GM23338 (cell line): ENCODE measurements at regions not wholly inside any gene's neighbourhood (a gene's known extent, or its start where the extent isn't known, plus 50 kb on each side); places are given as distances from the start of the nearest gene placed in this dataset.

ENCODE experiments used
- ATAC-seq: fragments of 200-7000 bp; cut with Tn5 transposase; 3 replicates; pipeline ENCODE4 v1.9.1; 2020
- DNase-seq: peaks from one replicate; pipeline ENCODE4 v3.0.0-alpha.2; 2015; ENCODE audit warnings: low spot score
- H2AFZ ChIP-seq: fragments of 200-600 bp; sonication (generic); 2 replicates; pipeline ENCODE4 v1.8.0; 2016; ENCODE audit warnings: antibody characterized with exemption, mild to moderate bottlenecking, moderate library complexity
- H3F3A ChIP-seq: fragments of 200-600 bp; sonication (generic); replicated peaks from 2 replicates; pipeline ENCODE4 v1.8.0; 2017; ENCODE audit warnings: antibody characterized with exemption, mixed run types, low read depth
- H3K27ac ChIP-seq: fragments of 200-600 bp; sonication (generic); 2 replicates; pipeline ENCODE4 v1.6.1; 2016; ENCODE audit warnings: low read depth
- H3K27me3 ChIP-seq: fragments of 200-600 bp; sonication (generic); 2 replicates; pipeline ENCODE4 v1.8.0; 2016; ENCODE audit warnings: mild to moderate bottlenecking, mixed run types, moderate library complexity; ENCODE audit not compliant: insufficient read depth
- H3K36me3 ChIP-seq: fragments of 200-600 bp; sonication (generic); 2 replicates; pipeline ENCODE4 v1.8.0; 2016; ENCODE audit warnings: mild to moderate bottlenecking; ENCODE audit not compliant: insufficient read depth
- H3K4me1 ChIP-seq: fragments of 200-600 bp; sonication (generic); 2 replicates; pipeline ENCODE4 v1.8.0; 2016; ENCODE audit warnings: mild to moderate bottlenecking, moderate library complexity; ENCODE audit not compliant: insufficient read depth
- H3K4me2 ChIP-seq: fragments of 200-600 bp; sonication (generic); 2 replicates; pipeline ENCODE4 v1.7.1; 2017; ENCODE audit warnings: mixed run types
- H3K4me3 ChIP-seq: fragments of 200-600 bp; sonication (generic); 2 replicates; pipeline ENCODE4 v1.6.1; 2016; ENCODE audit warnings: mixed run types
- H3K79me2 ChIP-seq: fragments of 200-600 bp; sonication (generic); replicated peaks from 2 replicates; pipeline ENCODE4 v1.8.0; 2017; ENCODE audit warnings: mild to moderate bottlenecking; ENCODE audit not compliant: insufficient read depth
- H3K9me2 ChIP-seq: fragments of 200-600 bp; sonication (generic); 2 replicates; pipeline ENCODE4 v1.8.0; 2017; ENCODE audit not compliant: insufficient read depth
- H4K20me1 ChIP-seq: fragments of 200-600 bp; sonication (generic); replicated peaks from 2 replicates; pipeline ENCODE4 v1.8.0; 2017; ENCODE audit warnings: mild to moderate bottlenecking; ENCODE audit not compliant: insufficient read depth
- H3K27ac Mint-ChIP-seq: 2 replicates; pipeline ENCODE4 v1.8.0; 2020; ENCODE audit warnings: inconsistent platforms, mild to moderate bottlenecking, moderate library complexity, mixed read lengths
- H3K27me3 Mint-ChIP-seq: 3 replicates; pipeline ENCODE4 v1.8.0; 2022; ENCODE audit warnings: low read depth, mild to moderate bottlenecking, moderate library complexity, mixed read lengths, inconsistent platforms; ENCODE audit not compliant: insufficient read depth, poor library complexity
- H3K36me3 Mint-ChIP-seq: 3 replicates; pipeline ENCODE4 v1.8.0; 2021; ENCODE audit warnings: low read depth, mild to moderate bottlenecking, inconsistent platforms, moderate library complexity, mixed read lengths
- H3K4me1 Mint-ChIP-seq: 3 replicates; pipeline ENCODE4 v1.8.0; 2020; ENCODE audit warnings: mild to moderate bottlenecking, inconsistent platforms, mixed read lengths
- H3K4me3 Mint-ChIP-seq: 3 replicates; pipeline ENCODE4 v1.8.0; 2021; ENCODE audit warnings: moderate library complexity, mild to moderate bottlenecking, inconsistent platforms, mixed read lengths
- H3K9me3 Mint-ChIP-seq: 3 replicates; pipeline ENCODE4 v1.8.0; 2020; ENCODE audit warnings: moderate library complexity, mild to moderate bottlenecking, inconsistent platforms, mixed read lengths
- CREB1 ChIP-seq: fragments of 250-450 bp; sonication (Bioruptor Pico); IDR thresholded peaks from 2 replicates; pipeline ENCODE4 v1.5.0; 2020; ENCODE audit warnings: low read depth, mild to moderate bottlenecking, moderate library complexity
- EZH2 ChIP-seq: fragments of 200-600 bp; sonication (generic); IDR thresholded peaks from one replicate; pipeline ENCODE4 v1.8.0; 2017; ENCODE audit warnings: antibody characterized with exemption, mild to moderate bottlenecking, low read depth; ENCODE audit not compliant: unreplicated experiment
- NANOG ChIP-seq: IDR thresholded peaks from 2 replicates; pipeline ENCODE4 v1.6.1; 2016; ENCODE audit warnings: antibody characterized with exemption, borderline replicate concordance
- POLR2AphosphoS5 ChIP-seq: IDR thresholded peaks from 2 replicates; pipeline ENCODE4 v1.6.1; 2016; ENCODE audit warnings: antibody characterized with exemption, low read depth
- STAT1 ChIP-seq: IDR thresholded peaks from one replicate; pipeline ENCODE4 v1.6.1; 2016; ENCODE audit warnings: antibody characterized with exemption; ENCODE audit not compliant: unreplicated experiment
- ZNF114 ChIP-seq: fragments of 250-450 bp; sonication (Bioruptor Pico); IDR thresholded peaks from 2 replicates; pipeline ENCODE4 v1.5.0; 2020; ENCODE audit warnings: mild to moderate bottlenecking, moderate library complexity
- TF ChIP-seq, protein P1 (sequence below), 2 experiments: fragments of 200-600 bp in 1 of 2; sonication (generic) in 1 of 2; conservative IDR thresholded peaks; 2 replicates each; pipeline versions ENCODE4 v1.5.1 to v1.6.1; 2016 to 2017; ENCODE audit warnings: antibody characterized with exemption in 2 of 2, low read depth in 2 of 2, mild to moderate bottlenecking in 2 of 2, moderate library complexity in 1 of 2
- TF ChIP-seq, protein P2 (sequence below): IDR thresholded peaks from 2 replicates; pipeline ENCODE4 v1.6.1; 2016; ENCODE audit warnings: antibody characterized with exemption

DNA sequence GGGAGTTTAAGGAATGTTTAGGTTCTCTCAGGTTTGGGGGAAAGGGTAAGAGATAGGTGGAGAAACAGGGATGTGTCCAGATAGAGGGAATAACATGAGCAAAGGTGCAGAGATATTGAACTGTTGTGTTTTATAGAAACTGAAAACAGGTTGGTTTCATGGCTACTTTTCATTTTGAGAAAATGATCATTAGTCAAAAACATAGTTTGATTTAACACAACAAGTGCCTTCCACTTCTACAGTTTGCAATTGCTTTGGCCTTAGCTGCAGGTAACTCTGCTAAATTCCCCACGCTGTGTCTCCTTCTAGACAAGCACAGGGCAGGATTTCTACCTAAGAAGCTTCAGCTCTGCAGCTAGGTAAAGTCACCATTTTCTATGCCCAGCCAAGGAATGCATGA lies 124.9 kb downstream of the RGS2 start (continued):
- TF ChIP-seq, protein P1, sequence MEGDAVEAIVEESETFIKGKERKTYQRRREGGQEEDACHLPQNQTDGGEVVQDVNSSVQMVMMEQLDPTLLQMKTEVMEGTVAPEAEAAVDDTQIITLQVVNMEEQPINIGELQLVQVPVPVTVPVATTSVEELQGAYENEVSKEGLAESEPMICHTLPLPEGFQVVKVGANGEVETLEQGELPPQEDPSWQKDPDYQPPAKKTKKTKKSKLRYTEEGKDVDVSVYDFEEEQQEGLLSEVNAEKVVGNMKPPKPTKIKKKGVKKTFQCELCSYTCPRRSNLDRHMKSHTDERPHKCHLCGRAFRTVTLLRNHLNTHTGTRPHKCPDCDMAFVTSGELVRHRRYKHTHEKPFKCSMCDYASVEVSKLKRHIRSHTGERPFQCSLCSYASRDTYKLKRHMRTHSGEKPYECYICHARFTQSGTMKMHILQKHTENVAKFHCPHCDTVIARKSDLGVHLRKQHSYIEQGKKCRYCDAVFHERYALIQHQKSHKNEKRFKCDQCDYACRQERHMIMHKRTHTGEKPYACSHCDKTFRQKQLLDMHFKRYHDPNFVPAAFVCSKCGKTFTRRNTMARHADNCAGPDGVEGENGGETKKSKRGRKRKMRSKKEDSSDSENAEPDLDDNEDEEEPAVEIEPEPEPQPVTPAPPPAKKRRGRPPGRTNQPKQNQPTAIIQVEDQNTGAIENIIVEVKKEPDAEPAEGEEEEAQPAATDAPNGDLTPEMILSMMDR (conservative IDR thresholded peaks at IDR 0.05; ENCODE audit: low read depth in 2 of 2) = no peak
- TF ChIP-seq, protein P2, sequence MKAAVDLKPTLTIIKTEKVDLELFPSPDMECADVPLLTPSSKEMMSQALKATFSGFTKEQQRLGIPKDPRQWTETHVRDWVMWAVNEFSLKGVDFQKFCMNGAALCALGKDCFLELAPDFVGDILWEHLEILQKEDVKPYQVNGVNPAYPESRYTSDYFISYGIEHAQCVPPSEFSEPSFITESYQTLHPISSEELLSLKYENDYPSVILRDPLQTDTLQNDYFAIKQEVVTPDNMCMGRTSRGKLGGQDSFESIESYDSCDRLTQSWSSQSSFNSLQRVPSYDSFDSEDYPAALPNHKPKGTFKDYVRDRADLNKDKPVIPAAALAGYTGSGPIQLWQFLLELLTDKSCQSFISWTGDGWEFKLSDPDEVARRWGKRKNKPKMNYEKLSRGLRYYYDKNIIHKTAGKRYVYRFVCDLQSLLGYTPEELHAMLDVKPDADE = no peak
- no peak for TF ChIP-seq EZH2
- TF ChIP-seq CREB1 (CRISPR knock-in tag) = no peak
- no peak for TF ChIP-seq NANOG
- no peak for TF ChIP-seq POLR2AphosphoS5

DNA sequence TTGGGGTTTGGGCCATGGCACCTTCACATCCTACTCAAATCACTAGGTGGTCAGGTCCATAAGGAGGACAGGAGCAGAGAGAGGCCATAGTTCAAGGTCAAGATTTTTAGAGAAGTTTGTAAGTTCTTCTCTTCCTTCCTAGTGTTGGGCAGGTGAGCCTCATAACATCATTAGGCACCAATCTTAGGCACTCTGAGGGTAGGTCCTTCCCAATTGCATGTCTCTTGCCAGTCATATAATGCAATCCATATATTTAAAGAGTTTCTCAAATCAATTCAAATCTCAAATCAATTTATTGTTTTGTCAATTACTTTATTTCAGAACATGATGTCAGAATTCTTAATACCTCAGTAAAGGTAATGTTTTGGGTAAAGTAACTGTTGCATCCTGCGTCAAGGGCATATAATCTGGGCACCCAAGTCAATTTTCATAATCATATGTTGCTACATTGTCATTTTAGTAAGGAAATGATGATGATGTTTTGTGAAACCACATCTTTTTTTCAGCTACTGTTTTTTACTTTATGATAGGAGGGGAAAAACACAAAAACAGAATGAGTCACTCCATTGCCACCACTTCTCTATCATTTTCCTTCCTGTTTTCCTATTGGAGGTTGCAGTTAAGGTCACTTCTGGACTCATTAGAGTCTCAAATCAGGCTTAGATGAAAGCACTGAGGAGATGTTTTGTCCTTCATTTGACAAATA lies 122.7 kb downstream of the UCHL5 start:
- H3K9me3 Mint-ChIP-seq = no peaks in the 10 kb centered on the region
- Histone ChIP-seq H3K79me2 (no peaks in the 10 kb centered on the region), H3F3A (no peaks in the 10 kb centered on the region), H4K20me1 (no peaks in the 10 kb centered on the region), H3K27ac (no peak overlapping the region), H3K9me2 (no peaks in the 10 kb centered on the region), H3K27me3 (no peaks in the 10 kb centered on the region), H2AFZ (no peak overlapping the region), H3K4me1 (no peaks in the 10 kb centered on the region), H3K4me2 (no peak overlapping the region), H3K36me3 (no peaks in the 10 kb centered on the region), H3K4me3 (no peak overlapping the region)
- H3K4me3 Mint-ChIP-seq = no peak overlapping the region
- no peak overlapping the region for H3K27ac Mint-ChIP-seq
- DNase-seq (no peak), ATAC-seq (no peak)
- no peaks in the 10 kb centered on the region for H3K36me3 Mint-ChIP-seq
- H3K4me1 Mint-ChIP-seq = 0 out of 3 replicates have a peak, but pooled peaks cover 2% of the 10 kb centered on the region
- no peak for TF ChIP-seq STAT1
- no peak for TF ChIP-seq ZNF114 (CRISPR knock-in tag)
- no peak for TF ChIP-seq CREB1 (CRISPR knock-in tag)
- H3K27me3 Mint-ChIP-seq = peaks cover 2% of the 10 kb centered on the region

DNA sequence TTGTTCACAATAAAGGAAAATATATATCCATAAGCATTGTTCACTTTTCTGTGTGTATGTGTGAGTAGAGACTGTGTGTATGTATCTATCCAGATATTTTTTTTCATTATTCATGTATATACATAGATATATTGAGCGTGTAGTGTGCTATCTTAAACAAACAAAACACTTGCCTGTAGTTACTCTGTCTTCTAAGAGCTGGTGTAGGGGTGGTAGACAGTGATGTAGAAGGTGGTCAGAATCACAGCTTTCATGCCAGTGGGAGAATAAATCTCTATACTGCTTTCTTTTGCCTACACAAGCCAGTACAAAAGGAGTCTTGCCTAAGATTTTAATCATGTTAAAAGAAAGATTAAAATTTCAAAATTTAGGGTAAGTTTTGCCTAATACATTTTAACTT lies 122.0 kb downstream of the UCHL5 start:
- H3K27me3 Mint-ChIP-seq = no peaks in the 10 kb centered on the region
- H3K27ac Mint-ChIP-seq = no peak overlapping the region
- no peak for DNase-seq
- H2AFZ ChIP-seq = no peak overlapping the region
- no peaks in the 10 kb centered on the region for H3K27me3 ChIP-seq
- H3K9me3 Mint-ChIP-seq = no peaks in the 10 kb centered on the region
- no peaks in the 10 kb centered on the region for H4K20me1 ChIP-seq
- H3K4me1 Mint-ChIP-seq = 0 out of 3 replicates have a peak, but pooled peaks cover 2% of the 10 kb centered on the region
- H3K4me2 ChIP-seq = no peak overlapping the region
- H3K36me3 Mint-ChIP-seq = no peaks in the 10 kb centered on the region
- no peaks in the 10 kb centered on the region for H3K36me3 ChIP-seq
- H3K4me1 ChIP-seq = no peaks in the 10 kb centered on the region
- H3K27ac ChIP-seq = no peak overlapping the region
- H3K4me3 ChIP-seq = no peak overlapping the region
- no peaks in the 10 kb centered on the region for H3F3A ChIP-seq
- no peaks in the 10 kb centered on the region for H3K79me2 ChIP-seq
- TF ChIP-seq, protein P1 (conservative IDR thresholded peaks at IDR 0.05; ENCODE audit: low read depth in 2 of 2) = no peak
- H3K9me2 ChIP-seq = no peaks in the 10 kb centered on the region
- no peak overlapping the region for H3K4me3 Mint-ChIP-seq
- ATAC-seq = no peak
